H9 (cell line): ENCODE measurements at regions not wholly inside any gene's neighbourhood (a gene's known extent, or its start where the extent isn't known, plus 50 kb on each side); places are given as distances from the start of the nearest gene placed in this dataset.

Experiments used
- DNase-seq: peaks from one replicate; pipeline ENCODE4 v3.0.0-alpha.2; 2017
- H2AFZ ChIP-seq: one replicate; pipeline ENCODE4 v1.6.1; 2013; ENCODE audit warnings: mild to moderate bottlenecking, low read length, control low read depth, moderate library complexity
- H2AK5ac ChIP-seq: 2 replicates; pipeline ENCODE4 v1.6.1; 2013; ENCODE audit warnings: low read length, control low read depth, mixed read lengths; ENCODE audit not compliant: insufficient read length
- H2BK120ac ChIP-seq: one replicate; pipeline ENCODE4 v1.6.1; 2013; ENCODE audit warnings: low read depth, mild to moderate bottlenecking, low read length, control low read depth, inconsistent platforms; ENCODE audit not compliant: poor library complexity, severe bottlenecking
- H2BK12ac ChIP-seq: 2 replicates; pipeline ENCODE4 v1.6.1; 2013; ENCODE audit warnings: low read length, control low read depth, mixed read lengths, low read depth; ENCODE audit not compliant: insufficient read length
- H2BK15ac ChIP-seq: 2 replicates; pipeline ENCODE4 v1.6.1; 2013; ENCODE audit warnings: low read depth, low read length, control low read depth
- H2BK20ac ChIP-seq: one replicate; pipeline ENCODE4 v1.6.1; 2013; ENCODE audit warnings: low read depth, mild to moderate bottlenecking, low read length, control low read depth, inconsistent platforms; ENCODE audit not compliant: poor library complexity, severe bottlenecking
- H2BK5ac ChIP-seq: 2 replicates; pipeline ENCODE4 v1.6.1; 2013; ENCODE audit warnings: low read length, control low read depth, mixed read lengths; ENCODE audit not compliant: insufficient read length
- H3K14ac ChIP-seq: 2 replicates; pipeline ENCODE4 v1.6.1; 2013; ENCODE audit warnings: low read length, control low read depth; ENCODE audit not compliant: insufficient read depth
- H3K18ac ChIP-seq: 2 replicates; pipeline ENCODE4 v1.6.1; 2013; ENCODE audit warnings: low read depth, mild to moderate bottlenecking, mixed read lengths, low read length, control low read depth; ENCODE audit not compliant: insufficient read length
- H3K23ac ChIP-seq: 2 replicates; pipeline ENCODE4 v1.6.1; 2013; ENCODE audit warnings: low read length, control low read depth, mixed read lengths, low read depth; ENCODE audit not compliant: insufficient read length
- H3K23me2 ChIP-seq: 2 replicates; pipeline ENCODE4 v1.6.1; 2013; ENCODE audit warnings: low read depth, mild to moderate bottlenecking, mixed read lengths, low read length, control low read depth; ENCODE audit not compliant: insufficient read length, poor library complexity, severe bottlenecking
- H3K27ac ChIP-seq: 2 replicates; pipeline ENCODE4 v1.5.1; 2013; ENCODE audit warnings: low read length, control low read depth, mixed read lengths, low read depth; ENCODE audit not compliant: insufficient read length
- H3K27me3 ChIP-seq: 2 replicates; pipeline ENCODE4 v1.6.1; 2013; ENCODE audit warnings: low read length, control low read depth, inconsistent platforms; ENCODE audit not compliant: insufficient read depth
- H3K4ac ChIP-seq: 2 replicates; pipeline ENCODE4 v1.6.1; 2013; ENCODE audit warnings: low read depth, mild to moderate bottlenecking, control low read depth, inconsistent platforms, low read length, moderate library complexity
- H3K4me1 ChIP-seq: 2 replicates; pipeline ENCODE4 v1.6.1; 2013; ENCODE audit warnings: low read length, control low read depth, inconsistent platforms; ENCODE audit not compliant: insufficient read depth
- H3K4me2 ChIP-seq: 2 replicates; pipeline ENCODE4 v1.6.1; 2013; ENCODE audit warnings: low read length, control low read depth, mixed read lengths; ENCODE audit not compliant: insufficient read length, insufficient read depth
- H3K56ac ChIP-seq: 2 replicates; pipeline ENCODE4 v1.6.1; 2013; ENCODE audit warnings: low read depth, mild to moderate bottlenecking, mixed read lengths, low read length, control low read depth; ENCODE audit not compliant: insufficient read length
- H3K79me1 ChIP-seq: 2 replicates; pipeline ENCODE4 v1.6.1; 2013; ENCODE audit warnings: low read depth, mild to moderate bottlenecking, moderate library complexity, low read length, control low read depth, inconsistent platforms; ENCODE audit not compliant: insufficient read depth, poor library complexity, severe bottlenecking
- H3K79me2 ChIP-seq: 2 replicates; pipeline ENCODE4 v1.6.1; 2013; ENCODE audit warnings: low read length, control low read depth, inconsistent platforms; ENCODE audit not compliant: insufficient read depth
- H3K9ac ChIP-seq: 2 replicates; pipeline ENCODE4 v1.6.1; 2013; ENCODE audit warnings: low read length, control low read depth, mixed read lengths; ENCODE audit not compliant: insufficient read length; ENCODE audit errors: extremely low read depth
- H3K9me3 ChIP-seq: one replicate; pipeline ENCODE4 v1.6.1; 2013; ENCODE audit warnings: low read depth, low read length, inconsistent platforms; ENCODE audit not compliant: control insufficient read depth
- H3T11ph ChIP-seq: one replicate; pipeline ENCODE4 v1.6.1; 2013; ENCODE audit warnings: mild to moderate bottlenecking, low read length, control low read depth, inconsistent platforms
- H4K20me1 ChIP-seq: one replicate; pipeline ENCODE4 v1.6.1; 2013; ENCODE audit not compliant: control insufficient read depth, insufficient read length, insufficient read depth
- H4K5ac ChIP-seq: 2 replicates; pipeline ENCODE4 v1.6.1; 2013; ENCODE audit warnings: low read depth, mild to moderate bottlenecking, mixed read lengths, low read length, control low read depth; ENCODE audit not compliant: insufficient read length
- H4K8ac ChIP-seq: replicated peaks from 2 replicates; pipeline ENCODE4 v1.6.1; 2013; ENCODE audit warnings: low read length, control low read depth, mixed read lengths, low read depth; ENCODE audit not compliant: insufficient read length
- H4K91ac ChIP-seq: 2 replicates; pipeline ENCODE4 v1.6.1; 2013; ENCODE audit warnings: low read depth, mild to moderate bottlenecking, moderate library complexity, mixed read lengths, low read length, control low read depth; ENCODE audit not compliant: insufficient read length
- H3K27ac Mint-ChIP-seq, 3 experiments: 2 replicates in 2 of 3; 3 replicates in 1 of 3; pipeline ENCODE4 v1.8.0; 2020 to 2021; ENCODE audit warnings: mixed read lengths in 3 of 3, mild to moderate bottlenecking in 1 of 3, moderate library complexity in 1 of 3
- H3K27me3 Mint-ChIP-seq: 2 replicates; pipeline ENCODE4 v1.8.0; 2021; ENCODE audit warnings: low read depth, mild to moderate bottlenecking, moderate library complexity, mixed read lengths
- H3K36me3 Mint-ChIP-seq, 3 experiments: 2 replicates in 2 of 3; 3 replicates in 1 of 3; pipeline ENCODE4 v1.8.0; 2020 to 2021; ENCODE audit warnings: low read depth in 3 of 3, mixed read lengths in 3 of 3; ENCODE audit not compliant: insufficient read depth in 1 of 3
- H3K4me1 Mint-ChIP-seq, 2 experiments: 2 replicates each; pipeline ENCODE4 v1.8.0; 2020; ENCODE audit warnings: mixed read lengths in 2 of 2
- H3K4me3 Mint-ChIP-seq, 2 experiments: 2 replicates in 1 of 2; 3 replicates in 1 of 2; pipeline ENCODE4 v1.8.0; 2020 to 2021; ENCODE audit warnings: mild to moderate bottlenecking in 2 of 2, mixed read lengths in 2 of 2, moderate library complexity in 1 of 2
- H3K9me3 Mint-ChIP-seq, 2 experiments: 2 replicates in 1 of 2; 3 replicates in 1 of 2; pipeline ENCODE4 v1.8.0; 2020; ENCODE audit warnings: mild to moderate bottlenecking in 2 of 2, mixed read lengths in 2 of 2, moderate library complexity in 1 of 2
- WGBS: extraction: QIAGEN DNeasy Blood & Tissue Kit; methylation state at CpG from one replicate; pipeline ENCODE4 v1.1.7; 2013; ENCODE audit warnings: missing lambda C conversion rate, low lambda C conversion rate, mixed read lengths; ENCODE audit not compliant: insufficient read length; ENCODE audit errors: extremely low coverage; 5-methylcytosine and 5-hydroxymethylcytosine counted together
- TF ChIP-seq, protein P1 (sequence below): fragments of 200-600 bp; sonication (generic); conservative IDR thresholded peaks from 3 replicates; pipeline ENCODE4 v1.8.0; 2021; ENCODE audit warnings: antibody characterized with exemption, mild to moderate bottlenecking

DNA sequence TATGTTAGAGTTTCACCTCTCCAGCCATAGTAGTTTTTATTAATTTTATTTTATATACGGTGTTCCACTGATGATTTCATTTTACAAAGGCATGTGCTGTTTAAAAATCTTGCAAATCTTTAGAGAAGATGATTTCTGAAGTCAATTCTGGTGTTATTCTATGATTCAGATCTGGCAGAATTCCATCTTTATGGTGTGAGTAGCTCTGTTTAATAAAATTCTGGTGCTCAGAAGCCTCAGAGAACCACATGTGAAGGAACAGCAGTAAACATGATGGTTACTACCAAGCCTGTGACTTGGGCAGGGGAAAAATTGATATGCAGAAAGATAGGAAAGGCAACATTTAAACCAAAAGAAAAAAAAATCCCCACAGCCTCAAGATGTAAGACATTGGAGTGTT is 299.7 kb downstream of the NPR3 start:
- H3K4me2 ChIP-seq, result no peak overlapping the region
- no peak overlapping the region for H3K27ac Mint-ChIP-seq

More for the DNA sequence above, 299.7 kb downstream of the NPR3 start:
- no peak overlapping the region for H3K4ac ChIP-seq
- Mint-ChIP-seq H3K4me1 (peaks cover 8 to 9% of the 10 kb centered on the region in 2 experiments), H3K27me3 (no peaks in the 10 kb centered on the region), H3K9me3 (peaks cover 12 to 20% of the 10 kb centered on the region in 2 experiments), H3K36me3 (peaks cover 6 to 14% (median 9%) of the 10 kb centered on the region in 3 experiments), H3K4me3 (no peak overlapping the region)
- DNase-seq, result no peak
- WGBS, result no CpG with 5 or more reads among the region's 1 CpG
- TF ChIP-seq, protein P1, sequence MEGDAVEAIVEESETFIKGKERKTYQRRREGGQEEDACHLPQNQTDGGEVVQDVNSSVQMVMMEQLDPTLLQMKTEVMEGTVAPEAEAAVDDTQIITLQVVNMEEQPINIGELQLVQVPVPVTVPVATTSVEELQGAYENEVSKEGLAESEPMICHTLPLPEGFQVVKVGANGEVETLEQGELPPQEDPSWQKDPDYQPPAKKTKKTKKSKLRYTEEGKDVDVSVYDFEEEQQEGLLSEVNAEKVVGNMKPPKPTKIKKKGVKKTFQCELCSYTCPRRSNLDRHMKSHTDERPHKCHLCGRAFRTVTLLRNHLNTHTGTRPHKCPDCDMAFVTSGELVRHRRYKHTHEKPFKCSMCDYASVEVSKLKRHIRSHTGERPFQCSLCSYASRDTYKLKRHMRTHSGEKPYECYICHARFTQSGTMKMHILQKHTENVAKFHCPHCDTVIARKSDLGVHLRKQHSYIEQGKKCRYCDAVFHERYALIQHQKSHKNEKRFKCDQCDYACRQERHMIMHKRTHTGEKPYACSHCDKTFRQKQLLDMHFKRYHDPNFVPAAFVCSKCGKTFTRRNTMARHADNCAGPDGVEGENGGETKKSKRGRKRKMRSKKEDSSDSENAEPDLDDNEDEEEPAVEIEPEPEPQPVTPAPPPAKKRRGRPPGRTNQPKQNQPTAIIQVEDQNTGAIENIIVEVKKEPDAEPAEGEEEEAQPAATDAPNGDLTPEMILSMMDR, result no peak
- H2BK15ac ChIP-seq, result no peak overlapping the region
- no peak overlapping the region for H4K91ac ChIP-seq
- H3K56ac ChIP-seq, result no peak overlapping the region
- H4K5ac ChIP-seq, result no peak overlapping the region
- H4K8ac ChIP-seq, result no peak overlapping the region
- no peak overlapping the region for H2BK5ac ChIP-seq
- no peaks in the 10 kb centered on the region for H3K27me3 ChIP-seq
- H3K27ac ChIP-seq, result no peak overlapping the region
- no peak overlapping the region for H2AFZ ChIP-seq
- H3K14ac ChIP-seq, result no peak overlapping the region
- no peaks in the 10 kb centered on the region for H4K20me1 ChIP-seq
- no peaks in the 10 kb centered on the region for H3K23me2 ChIP-seq
- no peaks in the 10 kb centered on the region for H3K79me2 ChIP-seq
- no peak overlapping the region for H3T11ph ChIP-seq
- no peak overlapping the region for H2AK5ac ChIP-seq
- H3K18ac ChIP-seq, result no peak overlapping the region
- no peaks in the 10 kb centered on the region for H3K9me3 ChIP-seq
- H3K4me1 ChIP-seq, result no peaks in the 10 kb centered on the region
- H3K23ac ChIP-seq, result no peak overlapping the region
- H2BK20ac ChIP-seq, result no peak overlapping the region
- H2BK120ac ChIP-seq, result no peak overlapping the region
- H3K9ac ChIP-seq, result no peak overlapping the region
- H3K79me1 ChIP-seq, result no peaks in the 10 kb centered on the region
- no peak overlapping the region for H2BK12ac ChIP-seq
